CD4-positive, alpha-beta T cell treated with Interleukin-6 at 100 ng/mL for 8 hours (primary cell): ENCODE measurements at regions not wholly inside any gene's neighbourhood (a gene's known extent, or its start where the extent isn't known, plus 50 kb on each side); places are given as distances from the start of the nearest gene placed in this dataset.
"Not testable (repeated sequence)": the region's sequence is repeated elsewhere in the genome, so short reads cannot be mapped to it uniquely, and the experiment has no call there.

Experiments used
- DNase-seq: peaks from one replicate; pipeline ENCODE4 v3.0.0-alpha.2; 2020; ENCODE audit warnings: mixed read lengths, low spot score

DNA sequence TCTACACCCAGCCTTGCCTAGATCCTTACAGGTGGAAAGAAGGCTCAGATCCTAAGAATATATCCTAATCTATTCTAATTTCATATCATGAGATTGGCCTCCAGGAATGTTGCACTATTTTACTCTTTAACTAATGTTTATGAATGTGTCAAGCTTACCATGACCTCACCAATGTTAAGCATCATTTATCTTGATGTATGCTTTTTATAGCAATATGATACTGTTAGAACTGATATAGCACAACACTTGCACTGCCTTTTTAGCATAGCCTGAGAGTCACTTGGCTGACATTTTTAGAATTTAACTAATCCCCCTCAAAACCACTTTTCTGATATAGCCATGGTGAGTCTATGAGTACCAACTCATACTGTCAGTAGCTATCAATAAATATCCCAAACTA is 191.5 kb upstream of the NR2F2 start:
- no peak for DNase-seq

DNA sequence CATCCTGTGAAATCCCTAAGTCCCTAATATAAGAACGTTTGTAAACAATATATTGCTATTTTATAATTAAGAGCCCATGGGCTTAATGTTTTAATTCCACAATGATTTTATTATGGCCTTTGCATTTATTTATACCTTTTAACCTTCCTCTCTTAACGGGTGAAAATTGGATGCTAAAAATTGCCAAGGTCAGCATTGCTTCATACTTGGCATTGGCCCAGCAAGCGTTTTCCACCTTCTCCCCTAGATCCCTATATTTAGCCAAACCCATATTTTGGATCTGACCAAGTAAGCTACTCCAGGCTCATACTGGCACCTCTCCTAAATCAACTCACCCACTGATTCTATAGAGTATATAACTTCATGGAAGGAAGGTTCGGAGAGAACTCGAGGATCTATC is 188.0 kb upstream of the NR2F2 start:
- DNase-seq = no peak

DNA sequence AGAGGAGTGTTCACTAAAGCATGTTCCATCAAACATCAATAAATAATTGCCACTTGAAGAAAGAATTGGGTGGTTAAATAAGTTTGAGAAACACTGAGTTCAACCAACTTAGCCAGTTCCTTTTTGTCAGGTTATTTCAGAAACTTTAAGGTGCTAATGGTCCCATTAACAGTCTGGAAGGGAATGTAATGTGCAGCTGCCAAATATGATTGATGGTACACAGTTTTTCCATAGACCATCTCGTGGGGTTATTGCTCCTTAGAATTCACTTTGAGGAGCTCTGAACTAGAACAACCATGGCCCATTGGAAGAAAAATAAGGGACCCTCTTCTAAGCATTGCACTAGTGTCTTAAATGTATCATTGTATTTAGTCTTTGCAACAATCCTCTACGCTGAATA is 185.8 kb upstream of the NR2F2 start:
- DNase-seq = no peak

- no peak for DNase-seq
These were observed 183.8 kb upstream of the NR2F2 start for GRCh38 chr15:96146726-96147125.

DNA sequence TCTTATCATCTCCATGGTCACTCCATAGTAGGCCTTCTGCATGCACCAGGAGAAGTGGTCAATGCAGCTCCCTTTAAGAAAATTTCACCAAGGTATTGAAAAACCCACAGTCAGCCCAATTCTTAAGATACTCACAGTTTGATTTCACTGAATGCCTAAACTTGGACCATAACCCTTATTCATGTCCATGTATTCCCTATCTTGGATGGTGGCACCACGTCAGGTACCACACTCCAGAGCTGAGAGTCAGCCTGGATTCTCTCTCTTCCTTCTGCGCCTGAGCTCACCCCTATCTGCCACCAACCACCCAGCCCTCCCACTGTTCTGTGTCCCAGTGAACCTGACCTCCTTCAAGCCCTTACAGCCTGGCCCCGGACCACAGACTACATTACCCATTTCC is 183.2 kb upstream of the NR2F2 start:
- no peak for DNase-seq

- no peak for DNase-seq
These were observed 180.2 kb upstream of the NR2F2 start for GRCh38 chr15:96150254-96150653.

- not testable (repeated sequence) for DNase-seq
These were observed 178.8 kb upstream of the NR2F2 start for GRCh38 chr15:96151749-96152148.

GRCh38 chr15:96153929-96154328 is 176.6 kb upstream of the NR2F2 start:
- no peak for DNase-seq

- DNase-seq = no peak
These were observed 171.6 kb upstream of the NR2F2 start for GRCh38 chr15:96158938-96159337.

DNA sequence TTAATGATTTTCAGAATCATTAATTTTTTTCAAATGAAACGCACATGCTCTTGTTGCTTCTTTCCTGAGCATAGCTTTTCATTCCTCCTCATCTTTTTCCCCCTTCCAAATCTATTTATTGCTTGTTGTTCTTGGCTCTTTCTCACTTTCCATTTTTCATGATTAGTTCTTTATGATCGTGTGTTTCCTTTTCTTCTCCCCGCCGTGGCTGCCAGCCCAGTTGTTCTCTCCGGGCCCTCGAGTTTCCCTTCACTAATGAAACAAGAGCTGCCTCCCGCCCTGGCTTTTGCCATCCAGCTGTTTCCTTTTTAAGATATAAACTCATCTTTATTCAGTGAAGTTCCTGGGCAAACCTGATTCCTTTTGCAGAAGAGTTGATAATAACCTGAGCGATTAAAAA is 170.2 kb upstream of the NR2F2 start:
- DNase-seq = no peak

DNA sequence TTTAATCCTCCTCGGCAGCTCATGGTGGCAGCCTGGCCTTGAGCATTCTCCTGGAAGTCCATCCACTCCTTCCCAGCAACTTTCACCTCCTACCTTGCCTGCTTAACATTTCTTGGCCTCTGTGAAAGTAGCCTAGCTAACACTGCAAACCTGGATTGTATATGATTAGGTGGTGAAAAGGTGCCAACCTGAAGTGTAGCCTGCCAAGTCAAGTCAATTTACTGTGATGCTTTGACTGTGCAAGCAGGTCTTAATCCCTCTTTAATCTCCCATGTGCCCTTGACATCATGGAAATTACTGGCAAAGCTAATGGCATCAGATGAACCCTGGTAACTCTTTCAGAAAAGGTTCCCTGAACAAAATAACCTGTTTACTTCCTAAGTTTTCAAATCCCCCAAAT is 169.7 kb upstream of the NR2F2 start:
- DNase-seq = no peak

DNA sequence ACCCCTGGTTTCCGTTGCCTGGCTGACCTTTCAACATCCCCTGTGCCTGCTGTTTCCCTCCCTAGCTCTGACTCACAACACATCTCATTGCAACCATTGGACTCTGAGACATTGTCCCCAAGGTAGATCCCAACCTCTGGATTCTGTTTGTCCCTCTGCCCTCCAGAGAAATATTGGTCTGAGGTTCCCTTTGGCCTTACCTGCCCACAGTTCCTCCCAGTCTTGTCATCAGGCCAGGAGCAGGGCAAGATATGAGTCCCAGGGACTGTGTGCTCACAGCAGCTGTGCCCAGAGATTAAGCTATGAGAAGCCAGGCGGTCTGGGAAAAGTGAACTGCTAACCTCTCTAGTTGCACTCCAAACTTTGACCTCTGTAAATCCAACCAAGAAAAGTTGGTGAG is 168.2 kb upstream of the NR2F2 start:
- no peak for DNase-seq

GRCh38 chr15:96165081-96165480 is 165.4 kb upstream of the NR2F2 start:
- no peak for DNase-seq

GRCh38 chr15:96165775-96166174 is 164.7 kb upstream of the NR2F2 start:
- DNase-seq = no peak

- no peak for DNase-seq
These were observed 164.0 kb upstream of the NR2F2 start for GRCh38 chr15:96166223-96167200.

DNA sequence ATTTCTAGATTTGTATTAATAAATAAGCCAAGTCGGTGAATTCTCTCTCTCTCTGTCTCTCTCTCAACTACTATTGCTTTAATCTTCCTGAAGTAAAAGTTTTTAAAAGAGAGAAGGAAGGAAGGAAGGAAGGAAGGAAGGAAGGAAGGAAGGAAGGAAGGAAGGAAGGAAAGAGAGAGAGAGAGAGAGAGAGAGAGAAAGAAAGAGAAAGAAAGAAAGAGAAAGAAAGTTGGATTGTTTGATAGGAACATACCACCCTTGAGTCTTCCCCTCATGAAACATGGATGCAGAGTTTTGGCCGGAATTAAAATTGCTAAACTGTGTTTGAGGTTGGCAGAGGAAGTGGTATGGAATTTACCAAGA is 159.9 kb upstream of the NR2F2 start:
- not testable (repeated sequence) for DNase-seq

GRCh38 chr15:96170979-96171739 is 159.3 kb upstream of the NR2F2 start:
- no peak for DNase-seq

GRCh38 chr15:96171853-96172296 is 158.6 kb upstream of the NR2F2 start:
- no peak for DNase-seq

- no peak for DNase-seq
These were observed 158.1 kb upstream of the NR2F2 start for GRCh38 chr15:96172417-96172816.

DNA sequence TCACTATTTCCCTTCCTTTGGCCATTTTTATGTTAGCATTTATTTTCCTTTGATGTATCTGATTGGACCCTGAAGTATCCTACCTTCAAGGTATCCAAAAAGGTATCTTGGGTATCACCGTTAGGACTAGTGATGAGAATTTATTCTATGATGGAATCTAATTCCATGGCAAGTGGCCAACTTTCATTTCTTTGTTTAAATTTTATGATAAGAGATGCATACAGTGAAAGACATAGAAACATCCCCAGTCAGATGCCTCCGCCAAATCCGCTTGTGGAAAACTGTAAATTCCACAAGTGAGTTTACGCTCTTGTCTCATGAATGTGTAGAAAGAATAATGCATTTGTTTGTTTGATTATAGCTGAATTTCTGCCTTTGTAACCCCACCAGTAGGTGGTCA is 153.7 kb upstream of the NR2F2 start:
- no peak for DNase-seq

DNA sequence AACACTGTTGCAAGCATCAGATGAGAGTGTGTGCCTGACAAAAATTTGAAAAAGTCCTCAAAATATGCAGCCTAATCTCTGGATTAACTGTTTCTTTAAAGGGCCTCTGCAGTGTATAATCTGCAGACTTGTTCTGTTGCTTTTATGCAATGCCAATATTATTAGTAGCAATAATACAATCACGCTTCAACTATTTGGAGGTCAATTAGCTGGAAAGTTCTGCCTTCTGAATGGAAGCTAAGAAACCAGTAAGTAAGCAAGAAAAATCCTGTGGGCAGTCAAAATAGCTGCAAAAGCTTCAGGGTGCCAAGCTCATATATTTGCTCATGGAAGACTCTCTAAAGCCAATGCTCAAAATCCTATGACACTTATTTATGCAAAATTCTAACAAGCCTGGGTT is 153.2 kb upstream of the NR2F2 start:
- no peak for DNase-seq

GRCh38 chr15:96180087-96180748 is 150.3 kb upstream of the NR2F2 start:
- no peak for DNase-seq

DNA sequence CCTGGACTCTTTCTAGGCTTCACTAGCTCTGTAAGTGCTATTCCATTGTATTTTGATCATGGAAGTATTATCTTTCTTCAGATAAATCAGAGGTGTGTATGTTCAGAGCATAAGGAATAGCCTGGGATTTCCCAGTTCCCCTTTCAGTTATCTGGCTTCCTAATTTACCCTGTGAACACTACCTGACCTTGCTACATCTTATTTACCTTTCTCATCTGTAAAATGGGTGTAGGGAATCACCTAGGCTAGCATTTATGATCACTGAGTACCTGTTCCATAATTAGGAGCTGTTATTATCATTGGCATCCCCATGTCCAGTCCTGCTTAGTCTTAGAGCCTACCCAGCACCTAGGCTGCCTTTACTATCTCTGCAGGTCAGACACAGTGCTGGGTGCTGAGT is 149.3 kb upstream of the NR2F2 start:
- DNase-seq = no peak
